Spleen (tissue), 7 donors: ENCODE measurements at regions not wholly inside any gene's neighbourhood (a gene's known extent, or its start where the extent isn't known, plus 50 kb on each side); places are given as distances from the start of the nearest gene placed in this dataset.
"Not testable (repeated sequence)": the region's sequence is repeated elsewhere in the genome, so short reads cannot be mapped to it uniquely, and the experiment has no call there.

Source experiments
- CTCF ChIP-seq, 11 experiments: fragments of 200-600 bp in 7 of 11; fragments of 450-650 bp in 4 of 11; sonication (generic) in 4 of 11; IDR thresholded peaks in 8 of 11; conservative IDR thresholded peaks in 3 of 11; 1 replicate in 7 of 11; 2 replicates in 4 of 11; pipeline versions ENCODE4 v1.4.0 to v1.8.0; 2016 to 2021; ENCODE audit warnings: antibody characterized with exemption in 11 of 11, inconsistent platforms in 4 of 11, mild to moderate bottlenecking in 1 of 11
- POLR2A ChIP-seq, 3 donors: fragments of 450-650 bp; IDR thresholded peaks; one replicate each; pipeline ENCODE4 v1.5.1; 2017; ENCODE audit warnings: antibody characterized with exemption in 3 of 3, mild to moderate bottlenecking in 1 of 3
- POLR2AphosphoS5 ChIP-seq, 3 donors: sonication (generic); formaldehyde crosslinking; IDR thresholded peaks; one replicate each; pipeline ENCODE4 v1.5.1; 2017; ENCODE audit warnings: antibody characterized with exemption in 3 of 3
- donor health status: DM: no; HTN: no; CAD: no; lungs with moderate emphysema.
- donor health status: DM: no; HTN: no; CAD: no.
- donor health status: DM: no; HTN: no; CAD: no.

- not testable (repeated sequence) for TF ChIP-seq CTCF (IDR thresholded peaks at IDR 0.05 in 8 of 11, conservative IDR thresholded peaks at IDR 0.05 in 3 of 11); POLR2AphosphoS5 (IDR thresholded peaks at IDR 0.05); POLR2A (IDR thresholded peaks at IDR 0.05)
Observed at GRCh38 chr1:22336696-22337545, 114.7 kb upstream of the ZBTB40 start.
